ENCODE measurements at regions not wholly inside any gene's neighbourhood (a gene's known extent, or its start where the extent isn't known, plus 50 kb on each side); places are given as distances from the start of the nearest gene placed in this dataset.

GRCh38 chr9:135243201-135244190 is 156.0 kb downstream of the OLFM1 start:
- H3K9me1 ChIP-seq (ENCODE audit: insufficient read depth, low read length), result no peaks in the 10 kb centered on the region
- ChIA-PET CTCF (no interaction called here), POLR2A (ENCODE audit: unreplicated experiment) (no interaction called here)
- no peaks in the 10 kb centered on the region for H3K36me3 ChIP-seq (ENCODE audit: control insufficient read depth, insufficient read depth, low read length)
- no TSS peak for BruUV-seq (replicated peaks)
- no peak overlapping the region for H3K27ac ChIP-seq (ENCODE audit: insufficient read depth, low read length)
- no peak overlapping the region for H2AFZ ChIP-seq (replicated peaks; ENCODE audit: low read length, poor library complexity)
- H3K4me2 ChIP-seq (ENCODE audit: low read depth, low read length), result no peak overlapping the region
- in situ Hi-C loops (cut with MboI; ENCODE audit: low sequenced_read_pairs), result no loop called here
- H2AK9ac ChIP-seq (replicated peaks; ENCODE audit: low read depth, low read length, poor library complexity), result no peak overlapping the region
- no peak overlapping the region for H4K5ac ChIP-seq (ENCODE audit: low read depth, low read length)
- H3K14ac ChIP-seq (replicated peaks; ENCODE audit: low read depth, low read length), result no peak overlapping the region
- H3K9ac ChIP-seq (ENCODE audit: low read depth, low read length), result no peak overlapping the region
- no peak overlapping the region for H3K18ac ChIP-seq (ENCODE audit: low read depth, low read length)
- no peak overlapping the region for H2BK20ac ChIP-seq (ENCODE audit: low read depth, low read length)
- no peak overlapping the region for H4K8ac ChIP-seq (ENCODE audit: low read depth in 2 of 2, low read length in 2 of 2)
- no peaks in the 10 kb centered on the region for H3K27me3 ChIP-seq (ENCODE audit: control insufficient read depth, insufficient read depth, low read length)
- ATAC-seq (ENCODE audit: low read depth) (no peak), DNase-seq (no peak)
- no peak overlapping the region for H3K4ac ChIP-seq (ENCODE audit: low read depth, low read length)
- H2BK5ac ChIP-seq (ENCODE audit: low read depth, low read length, poor library complexity, severe bottlenecking), result no peak overlapping the region
- H2BK15ac ChIP-seq (ENCODE audit: low read depth, low read length), result no peak overlapping the region
- dilution Hi-C loops (cut with HindIII; ENCODE audit: low sequenced_read_pairs, unreplicated experiment), result no loop called here
- 80% methylated on average over 3 of the region's 31 CpGs; no CpG with 5 or more reads in 1 of the 2 experiments for WGBS, 2 experiments (ENCODE audit: extremely low coverage in 2 of 2, insufficient read length in 1 of 2)
- H3K4me3 ChIP-seq (ENCODE audit: insufficient read depth, low read depth, low read length), result no peak overlapping the region
- H3K79me1 ChIP-seq (ENCODE audit: low read depth in 1 of 2, low read length in 2 of 2), result no peaks in the 10 kb centered on the region
- H4K91ac ChIP-seq (ENCODE audit: insufficient read depth, low read depth, low read length), result no peak overlapping the region
- no peak overlapping the region for H2BK120ac ChIP-seq (ENCODE audit: low read depth, low read length)
- H3K9me3 ChIP-seq (ENCODE audit: control insufficient read depth, insufficient read depth, low read length), result peaks cover 33% of the 10 kb centered on the region
- no peak overlapping the region for H3K56ac ChIP-seq (ENCODE audit: extremely low read depth, insufficient read depth, low read length)
- no peak overlapping the region for H3K23ac ChIP-seq (ENCODE audit: low read depth, low read length)
- no peaks in the 10 kb centered on the region for H4K20me1 ChIP-seq (ENCODE audit: insufficient read depth, low read length)
- no peaks in the 10 kb centered on the region for H3K4me1 ChIP-seq (ENCODE audit: control insufficient read depth, insufficient read depth, low read length)
- no peak overlapping the region for H2AK5ac ChIP-seq (ENCODE audit: low read depth, low read length)
- intact Hi-C loops (cut with micrococcal nuclease), result no loop called here
- TF ChIP-seq MAFK (IDR thresholded peaks at IDR 0.05; ENCODE audit: low read depth, low read length), result no peak
- TF ChIP-seq RFX5 (IDR thresholded peaks at IDR 0.05; ENCODE audit: low read depth, low read length), result no peak
- TF ChIP-seq, protein P1, sequence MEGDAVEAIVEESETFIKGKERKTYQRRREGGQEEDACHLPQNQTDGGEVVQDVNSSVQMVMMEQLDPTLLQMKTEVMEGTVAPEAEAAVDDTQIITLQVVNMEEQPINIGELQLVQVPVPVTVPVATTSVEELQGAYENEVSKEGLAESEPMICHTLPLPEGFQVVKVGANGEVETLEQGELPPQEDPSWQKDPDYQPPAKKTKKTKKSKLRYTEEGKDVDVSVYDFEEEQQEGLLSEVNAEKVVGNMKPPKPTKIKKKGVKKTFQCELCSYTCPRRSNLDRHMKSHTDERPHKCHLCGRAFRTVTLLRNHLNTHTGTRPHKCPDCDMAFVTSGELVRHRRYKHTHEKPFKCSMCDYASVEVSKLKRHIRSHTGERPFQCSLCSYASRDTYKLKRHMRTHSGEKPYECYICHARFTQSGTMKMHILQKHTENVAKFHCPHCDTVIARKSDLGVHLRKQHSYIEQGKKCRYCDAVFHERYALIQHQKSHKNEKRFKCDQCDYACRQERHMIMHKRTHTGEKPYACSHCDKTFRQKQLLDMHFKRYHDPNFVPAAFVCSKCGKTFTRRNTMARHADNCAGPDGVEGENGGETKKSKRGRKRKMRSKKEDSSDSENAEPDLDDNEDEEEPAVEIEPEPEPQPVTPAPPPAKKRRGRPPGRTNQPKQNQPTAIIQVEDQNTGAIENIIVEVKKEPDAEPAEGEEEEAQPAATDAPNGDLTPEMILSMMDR (conservative IDR thresholded peaks at IDR 0.05; ENCODE audit: low read depth, low read length), result no peak
- no peak for TF ChIP-seq FOS (IDR thresholded peaks at IDR 0.05; ENCODE audit: low read depth, low read length)
- TF ChIP-seq RAD21 (IDR thresholded peaks at IDR 0.05; ENCODE audit: low read length), result no peak
- TF ChIP-seq USF2 (IDR thresholded peaks at IDR 0.05; ENCODE audit: low read depth, low read length), result no peak
- TF ChIP-seq NFE2L2 (IDR thresholded peaks at IDR 0.05; ENCODE audit: low read depth, low read length), result no peak
- TF ChIP-seq, protein P2, sequence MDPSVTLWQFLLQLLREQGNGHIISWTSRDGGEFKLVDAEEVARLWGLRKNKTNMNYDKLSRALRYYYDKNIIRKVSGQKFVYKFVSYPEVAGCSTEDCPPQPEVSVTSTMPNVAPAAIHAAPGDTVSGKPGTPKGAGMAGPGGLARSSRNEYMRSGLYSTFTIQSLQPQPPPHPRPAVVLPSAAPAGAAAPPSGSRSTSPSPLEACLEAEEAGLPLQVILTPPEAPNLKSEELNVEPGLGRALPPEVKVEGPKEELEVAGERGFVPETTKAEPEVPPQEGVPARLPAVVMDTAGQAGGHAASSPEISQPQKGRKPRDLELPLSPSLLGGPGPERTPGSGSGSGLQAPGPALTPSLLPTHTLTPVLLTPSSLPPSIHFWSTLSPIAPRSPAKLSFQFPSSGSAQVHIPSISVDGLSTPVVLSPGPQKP (IDR thresholded peaks at IDR 0.05; ENCODE audit: borderline replicate concordance, low read depth, low read length), result no peak
- TF ChIP-seq POLR2A (IDR thresholded peaks at IDR 0.05; ENCODE audit: low read depth, low read length), result no peak
- no peak for TF ChIP-seq BHLHE40 (IDR thresholded peaks at IDR 0.05; ENCODE audit: low read depth, low read length)
- no peak for TF ChIP-seq SMC3 (IDR thresholded peaks at IDR 0.05; ENCODE audit: low read depth, low read length)
- TF ChIP-seq MXI1 (IDR thresholded peaks at IDR 0.05; ENCODE audit: borderline replicate concordance, low read depth, low read length), result no peak
- no peak for TF ChIP-seq MAZ (IDR thresholded peaks at IDR 0.05; ENCODE audit: borderline replicate concordance, low read depth, low read length)
- no peak for TF ChIP-seq RCOR1 (IDR thresholded peaks at IDR 0.05; ENCODE audit: insufficient replicate concordance, low read length)
- no peak for TF ChIP-seq CHD1 (IDR thresholded peaks at IDR 0.05; ENCODE audit: low read depth, low read length)

Data from IMR-90 (cell line).